ENCODE measurements at regions not wholly inside any gene's neighbourhood (a gene's known extent, or its start where the extent isn't known, plus 50 kb on each side); places are given as distances from the start of the nearest gene placed in this dataset.

DNA sequence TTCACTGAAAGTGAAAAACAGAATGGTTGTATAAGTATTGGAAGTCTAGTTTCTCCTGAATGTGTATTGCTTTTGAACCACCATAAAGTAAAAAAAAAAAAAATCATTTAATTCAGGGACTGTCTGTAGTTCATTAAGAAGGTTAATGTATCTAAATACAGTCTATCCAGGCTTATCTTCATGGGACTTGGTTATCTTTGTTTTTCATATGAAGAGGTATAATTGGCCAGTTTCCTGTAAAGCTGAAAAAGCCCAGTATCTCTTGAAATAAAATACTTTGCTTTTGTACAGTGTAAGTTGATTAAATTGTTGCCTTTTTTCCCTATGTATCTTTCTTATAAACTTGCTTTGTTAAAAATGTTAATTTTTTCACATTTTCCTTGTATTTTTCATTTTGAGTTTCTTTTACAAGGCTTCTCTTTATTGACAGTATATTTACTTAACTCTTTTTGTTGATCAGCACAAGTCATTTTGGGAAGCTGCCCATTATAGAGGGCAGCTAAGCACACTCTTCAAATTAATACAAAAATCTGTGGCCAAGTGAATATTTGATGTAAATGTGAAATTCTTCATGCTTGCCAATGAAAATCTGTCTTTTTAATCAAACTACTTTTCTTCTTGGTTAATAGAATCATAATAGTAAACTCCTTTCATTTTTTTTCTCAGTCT, 156.0 kb downstream of the TMTC3 start (continued):
- TF ChIP-seq, protein P1, sequence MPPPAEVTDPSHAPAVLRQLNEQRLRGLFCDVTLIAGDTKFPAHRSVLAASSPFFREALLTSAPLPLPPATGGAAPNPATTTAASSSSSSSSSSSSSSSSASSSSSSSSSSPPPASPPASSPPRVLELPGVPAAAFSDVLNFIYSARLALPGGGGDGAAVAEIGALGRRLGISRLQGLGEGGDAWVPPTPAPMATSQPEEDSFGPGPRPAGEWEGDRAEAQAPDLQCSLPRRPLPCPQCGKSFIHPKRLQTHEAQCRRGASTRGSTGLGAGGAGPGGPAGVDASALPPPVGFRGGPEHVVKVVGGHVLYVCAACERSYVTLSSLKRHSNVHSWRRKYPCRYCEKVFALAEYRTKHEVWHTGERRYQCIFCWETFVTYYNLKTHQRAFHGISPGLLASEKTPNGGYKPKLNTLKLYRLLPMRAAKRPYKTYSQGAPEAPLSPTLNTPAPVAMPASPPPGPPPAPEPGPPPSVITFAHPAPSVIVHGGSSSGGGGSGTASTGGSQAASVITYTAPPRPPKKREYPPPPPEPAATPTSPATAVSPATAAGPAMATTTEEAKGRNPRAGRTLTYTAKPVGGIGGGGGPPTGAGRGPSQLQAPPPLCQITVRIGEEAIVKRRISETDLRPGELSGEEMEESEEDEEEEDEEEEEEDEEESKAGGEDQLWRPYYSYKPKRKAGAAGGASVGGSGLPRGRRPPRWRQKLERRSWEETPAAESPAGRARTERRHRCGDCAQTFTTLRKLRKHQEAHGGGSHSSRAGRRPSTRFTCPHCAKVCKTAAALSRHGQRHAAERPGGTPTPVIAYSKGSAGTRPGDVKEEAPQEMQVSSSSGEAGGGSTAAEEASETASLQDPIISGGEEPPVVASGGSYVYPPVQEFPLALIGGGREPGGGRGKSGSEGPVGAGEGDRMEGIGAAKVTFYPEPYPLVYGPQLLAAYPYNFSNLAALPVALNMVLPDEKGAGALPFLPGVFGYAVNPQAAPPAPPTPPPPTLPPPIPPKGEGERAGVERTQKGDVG (CRISPR knock-in tag; IDR thresholded peaks at IDR 0.05) = no peak
- TF ChIP-seq, protein P2, sequence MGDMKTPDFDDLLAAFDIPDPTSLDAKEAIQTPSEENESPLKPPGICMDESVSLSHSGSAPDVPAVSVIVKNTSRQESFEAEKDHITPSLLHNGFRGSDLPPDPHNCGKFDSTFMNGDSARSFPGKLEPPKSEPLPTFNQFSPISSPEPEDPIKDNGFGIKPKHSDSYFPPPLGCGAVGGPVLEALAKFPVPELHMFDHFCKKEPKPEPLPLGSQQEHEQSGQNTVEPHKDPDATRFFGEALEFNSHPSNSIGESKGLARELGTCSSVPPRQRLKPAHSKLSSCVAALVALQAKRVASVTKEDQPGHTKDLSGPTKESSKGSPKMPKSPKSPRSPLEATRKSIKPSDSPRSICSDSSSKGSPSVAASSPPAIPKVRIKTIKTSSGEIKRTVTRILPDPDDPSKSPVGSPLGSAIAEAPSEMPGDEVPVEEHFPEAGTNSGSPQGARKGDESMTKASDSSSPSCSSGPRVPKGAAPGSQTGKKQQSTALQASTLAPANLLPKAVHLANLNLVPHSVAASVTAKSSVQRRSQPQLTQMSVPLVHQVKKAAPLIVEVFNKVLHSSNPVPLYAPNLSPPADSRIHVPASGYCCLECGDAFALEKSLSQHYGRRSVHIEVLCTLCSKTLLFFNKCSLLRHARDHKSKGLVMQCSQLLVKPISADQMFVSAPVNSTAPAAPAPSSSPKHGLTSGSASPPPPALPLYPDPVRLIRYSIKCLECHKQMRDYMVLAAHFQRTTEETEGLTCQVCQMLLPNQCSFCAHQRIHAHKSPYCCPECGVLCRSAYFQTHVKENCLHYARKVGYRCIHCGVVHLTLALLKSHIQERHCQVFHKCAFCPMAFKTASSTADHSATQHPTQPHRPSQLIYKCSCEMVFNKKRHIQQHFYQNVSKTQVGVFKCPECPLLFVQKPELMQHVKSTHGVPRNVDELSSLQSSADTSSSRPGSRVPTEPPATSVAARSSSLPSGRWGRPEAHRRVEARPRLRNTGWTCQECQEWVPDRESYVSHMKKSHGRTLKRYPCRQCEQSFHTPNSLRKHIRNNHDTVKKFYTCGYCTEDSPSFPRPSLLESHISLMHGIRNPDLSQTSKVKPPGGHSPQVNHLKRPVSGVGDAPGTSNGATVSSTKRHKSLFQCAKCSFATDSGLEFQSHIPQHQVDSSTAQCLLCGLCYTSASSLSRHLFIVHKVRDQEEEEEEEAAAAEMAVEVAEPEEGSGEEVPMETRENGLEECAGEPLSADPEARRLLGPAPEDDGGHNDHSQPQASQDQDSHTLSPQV (IDR thresholded peaks at IDR 0.05) = no peak
- TF ChIP-seq RUNX3 (IDR thresholded peaks at IDR 0.05; ENCODE audit: low read length) = no peak
